22Rv1 (cell line): ENCODE measurements at regions not wholly inside any gene's neighbourhood (a gene's known extent, or its start where the extent isn't known, plus 50 kb on each side); places are given as distances from the start of the nearest gene placed in this dataset.
"Not testable (repeated sequence)": the region's sequence is repeated elsewhere in the genome, so short reads cannot be mapped to it uniquely, and the experiment has no call there.

Experiments used
- H3K27ac ChIP-seq: fragments of 450-650 bp; 2 replicates; pipeline ENCODE4 v1.5.1; 2017
- ZFX ChIP-seq: fragments of 450-650 bp; IDR thresholded peaks from 2 replicates; pipeline ENCODE4 v1.6.1; 2017; ENCODE audit warnings: antibody characterized with exemption, borderline replicate concordance
- TF ChIP-seq, protein P1 (sequence below): fragments of 450-650 bp; IDR thresholded peaks from 2 replicates; pipeline ENCODE4 v1.5.1; 2017; ENCODE audit warnings: mild to moderate bottlenecking

DNA sequence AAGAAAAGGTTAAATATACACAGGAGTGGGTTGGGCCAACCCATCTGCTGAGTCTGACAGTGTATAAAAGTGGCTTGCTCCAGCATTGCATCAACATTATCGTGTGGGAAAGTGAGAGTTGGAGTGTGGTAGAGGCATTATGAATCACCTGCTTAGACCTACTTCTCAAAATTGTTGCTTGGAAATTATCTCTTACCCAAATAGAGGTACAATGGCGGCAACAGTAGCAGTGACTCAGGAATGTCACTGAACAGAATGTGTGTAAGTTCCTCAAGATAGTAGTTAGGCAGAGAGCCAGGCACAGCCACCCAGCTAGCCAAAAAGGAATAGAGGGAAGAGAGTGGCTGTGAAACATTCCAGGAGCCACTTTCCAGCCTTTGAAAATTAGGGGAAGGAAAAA is 616.0 kb downstream of the NUP35 start:
- no peak for TF ChIP-seq ZFX
- TF ChIP-seq, protein P1, sequence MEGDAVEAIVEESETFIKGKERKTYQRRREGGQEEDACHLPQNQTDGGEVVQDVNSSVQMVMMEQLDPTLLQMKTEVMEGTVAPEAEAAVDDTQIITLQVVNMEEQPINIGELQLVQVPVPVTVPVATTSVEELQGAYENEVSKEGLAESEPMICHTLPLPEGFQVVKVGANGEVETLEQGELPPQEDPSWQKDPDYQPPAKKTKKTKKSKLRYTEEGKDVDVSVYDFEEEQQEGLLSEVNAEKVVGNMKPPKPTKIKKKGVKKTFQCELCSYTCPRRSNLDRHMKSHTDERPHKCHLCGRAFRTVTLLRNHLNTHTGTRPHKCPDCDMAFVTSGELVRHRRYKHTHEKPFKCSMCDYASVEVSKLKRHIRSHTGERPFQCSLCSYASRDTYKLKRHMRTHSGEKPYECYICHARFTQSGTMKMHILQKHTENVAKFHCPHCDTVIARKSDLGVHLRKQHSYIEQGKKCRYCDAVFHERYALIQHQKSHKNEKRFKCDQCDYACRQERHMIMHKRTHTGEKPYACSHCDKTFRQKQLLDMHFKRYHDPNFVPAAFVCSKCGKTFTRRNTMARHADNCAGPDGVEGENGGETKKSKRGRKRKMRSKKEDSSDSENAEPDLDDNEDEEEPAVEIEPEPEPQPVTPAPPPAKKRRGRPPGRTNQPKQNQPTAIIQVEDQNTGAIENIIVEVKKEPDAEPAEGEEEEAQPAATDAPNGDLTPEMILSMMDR = no peak
- no peak overlapping the region for H3K27ac ChIP-seq

DNA sequence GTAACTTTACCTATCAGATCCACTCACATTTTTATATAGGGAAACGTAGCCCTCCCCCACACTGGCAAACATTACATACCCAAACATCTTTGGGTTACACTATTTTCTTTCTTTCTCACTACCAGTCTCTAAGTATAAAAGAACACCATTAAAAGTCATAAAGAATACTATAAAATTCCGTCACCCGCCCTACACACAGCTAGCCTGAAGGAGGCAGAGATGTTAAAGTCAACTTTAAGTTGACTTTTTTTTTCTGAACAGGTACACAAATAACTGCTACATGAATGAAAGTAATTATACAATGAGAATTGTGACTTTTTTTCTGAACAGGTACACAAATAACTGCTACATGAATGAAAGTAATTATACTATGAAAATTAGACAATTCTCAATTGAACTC is 628.3 kb downstream of the NUP35 start:
- TF ChIP-seq, protein P1 = no peak
- TF ChIP-seq ZFX = no peak
- no peak overlapping the region for H3K27ac ChIP-seq

DNA sequence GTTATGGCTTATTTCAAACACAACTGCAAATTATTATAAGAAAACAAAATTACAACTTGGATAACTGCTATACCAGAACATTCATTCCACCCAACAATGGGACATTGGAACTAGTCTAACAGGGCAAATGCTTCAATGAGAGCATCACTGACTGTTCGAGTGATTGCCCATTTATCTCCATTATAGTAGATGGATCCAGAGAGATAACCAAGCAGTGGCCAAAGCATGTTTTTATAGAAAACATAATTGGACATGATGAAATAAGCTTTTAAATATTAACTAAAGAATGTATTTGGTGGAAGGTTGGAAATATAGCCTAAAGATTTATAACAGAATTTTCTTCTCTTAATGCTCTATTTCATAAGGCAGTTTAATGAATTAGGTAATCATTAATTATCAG is 634.8 kb downstream of the NUP35 start:
- H3K27ac ChIP-seq = no peak overlapping the region
- TF ChIP-seq, protein P1 = no peak
- TF ChIP-seq ZFX = no peak

GRCh38 chr2:183773775-183774174 is 649.5 kb downstream of the NUP35 start:
- TF ChIP-seq, protein P1 = no peak
- TF ChIP-seq ZFX = no peak
- no peak overlapping the region for H3K27ac ChIP-seq

- no peak for TF ChIP-seq ZFX
- TF ChIP-seq, protein P1 = no peak
- H3K27ac ChIP-seq = no peak overlapping the region
Observed at GRCh38 chr2:183780072-183780471, 655.8 kb downstream of the NUP35 start.

- no peak overlapping the region for H3K27ac ChIP-seq
- TF ChIP-seq ZFX = no peak
- TF ChIP-seq, protein P1 = no peak
Observed at GRCh38 chr2:183782436-183782835, 658.2 kb downstream of the NUP35 start.

DNA sequence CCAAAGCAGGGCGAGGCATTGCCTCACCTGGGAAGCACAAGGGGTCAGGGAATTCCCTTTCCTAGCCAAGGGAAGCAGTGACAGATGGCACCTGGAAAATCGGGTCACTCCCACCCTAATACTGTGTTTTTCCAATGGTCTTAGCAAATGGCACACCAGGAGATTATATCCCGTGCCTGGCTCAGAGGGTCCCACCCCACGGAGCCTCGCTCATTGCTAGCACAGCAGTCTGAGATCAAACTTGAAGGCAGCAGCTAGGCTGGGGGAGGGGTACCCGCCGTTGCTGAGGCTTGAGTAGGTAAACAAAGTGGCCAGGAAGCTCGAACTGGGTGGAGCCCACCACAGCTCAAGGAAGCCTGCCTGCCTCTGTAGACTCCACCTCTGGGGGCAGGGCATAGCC is 664.6 kb downstream of the NUP35 start:
- H3K27ac ChIP-seq = not testable (repeated sequence)

GRCh38 chr2:183792165-183792924 is 668.1 kb downstream of the NUP35 start:
- H3K27ac ChIP-seq = not testable (repeated sequence)
